Panc1 (cell line): ENCODE measurements at regions not wholly inside any gene's neighbourhood (a gene's known extent, or its start where the extent isn't known, plus 50 kb on each side); places are given as distances from the start of the nearest gene placed in this dataset.
"Not testable (repeated sequence)": the region's sequence is repeated elsewhere in the genome, so short reads cannot be mapped to it uniquely, and the experiment has no call there.

Experiments used
- ATAC-seq: fragments of 200-7000 bp; cut with Tn5 transposase; 2 replicates; pipeline ENCODE4 v1.9.1; 2020; ENCODE audit warnings: mild to moderate bottlenecking, moderate library complexity
- BruUV-seq: library from RNA; stranded (reverse); fragments of 400-500 nt; replicated peaks from 2 replicates; lab custom pipeline; 2021; lab: Mats Ljungman, UMichigan
- CTCF ChIA-PET: fragments of 300-600 bp; sonication (Branson Sonifier 250); formaldehyde crosslinking; loops from one replicate; lab custom pipeline; 2022; ENCODE audit warnings: antibody characterized with exemption; lab: Charles Lee
- POLR2A ChIA-PET: fragments of 300-600 bp; sonication (Branson Sonifier 250); formaldehyde crosslinking; loops from one replicate; lab custom pipeline; 2022; ENCODE audit warnings: antibody characterized with exemption; lab: Charles Lee
- DNase-seq: peaks from one replicate; pipeline ENCODE4 v3.0.0-alpha.2; 2010; ENCODE audit warnings: low read depth, low spot score
- H3K27ac ChIP-seq: 2 replicates; pipeline ENCODE4 v1.5.1; 2011; ENCODE audit warnings: mild to moderate bottlenecking, low read length, inconsistent platforms
- H3K27me3 ChIP-seq: fragments of 200-500 bp; sonication (Bioruptor generic); 2 replicates; pipeline ENCODE4 v1.6.0; 2014; ENCODE audit warnings: low read length, inconsistent platforms; ENCODE audit not compliant: control insufficient read depth, insufficient read depth
- H3K36me3 ChIP-seq: fragments of 200-500 bp; sonication (Bioruptor generic); 2 replicates; pipeline ENCODE4 v1.5.1; 2014; ENCODE audit warnings: inconsistent platforms, mild to moderate bottlenecking, low read length, moderate library complexity; ENCODE audit not compliant: control insufficient read depth, insufficient read depth
- H3K4me1 ChIP-seq: 2 replicates; pipeline ENCODE4 v1.5.1; 2011; ENCODE audit warnings: inconsistent platforms, mild to moderate bottlenecking, low read length, moderate library complexity; ENCODE audit not compliant: control insufficient read depth, insufficient read depth
- H3K4me3 ChIP-seq, 2 experiments: 2 replicates each; pipeline ENCODE4 v1.5.1; 2011 to 2012; ENCODE audit warnings: low read depth in 2 of 2, low read length in 2 of 2, mild to moderate bottlenecking in 2 of 2, inconsistent platforms in 1 of 2, moderate library complexity in 1 of 2
- H3K9me3 ChIP-seq: fragments of 200-500 bp; sonication (Bioruptor generic); 2 replicates; pipeline ENCODE4 v1.5.1; 2014; ENCODE audit warnings: low read depth, mild to moderate bottlenecking, inconsistent platforms, low read length, moderate library complexity; ENCODE audit not compliant: control insufficient read depth, insufficient read depth
- CTCF ChIP-seq: fragments of 450-650 bp; IDR thresholded peaks from 2 replicates; pipeline ENCODE4 v1.5.1; 2017; ENCODE audit warnings: mild to moderate bottlenecking
- POLR2AphosphoS5 ChIP-seq: IDR thresholded peaks from 2 replicates; pipeline ENCODE4 v1.6.1; 2012; ENCODE audit warnings: mild to moderate bottlenecking, low read depth, low read length, moderate library complexity
- SIN3A ChIP-seq: IDR thresholded peaks from 2 replicates; pipeline ENCODE4 v1.6.1; 2012; ENCODE audit warnings: low read depth, mild to moderate bottlenecking, low read length, moderate library complexity, borderline replicate concordance; ENCODE audit not compliant: insufficient read depth
- TCF7L2 ChIP-seq: IDR thresholded peaks from 2 replicates; pipeline ENCODE4 v1.6.1; 2011; ENCODE audit warnings: mild to moderate bottlenecking, low read depth, low read length, inconsistent platforms
- in situ Hi-C: cut with HindIII; loops from 2 replicates; pipeline ENCODE4 v1.10.0; 2016; ENCODE audit warnings: low sequenced_read_pairs, low pct_unique_long_range_greater_than_20kb
- intact Hi-C: fragments of 100-400 bp; cut with micrococcal nuclease; formaldehyde crosslinking; loops from one replicate; pipeline ENCODE4 v1.10.0; 2022; ENCODE audit not compliant: unreplicated experiment
- TF ChIP-seq, protein P1 (sequence below), 2 experiments: IDR thresholded peaks; 2 replicates each; pipeline ENCODE4 v1.6.1; 2011 to 2012; ENCODE audit warnings: low read depth in 2 of 2, control low read depth in 1 of 2, low read length in 1 of 2, mild to moderate bottlenecking in 1 of 2, moderate library complexity in 1 of 2; ENCODE audit not compliant: insufficient read depth in 1 of 2

- in situ Hi-C loops (no loop called here), intact Hi-C loops (no loop called here)
- Histone ChIP-seq H3K4me1 (no peaks in the 10 kb centered on the region), H3K4me3 (no peak overlapping the region), H3K36me3 (no peaks in the 10 kb centered on the region), H3K27ac (no peak overlapping the region), H3K27me3 (no peaks in the 10 kb centered on the region), H3K9me3 (no peaks in the 10 kb centered on the region)
- TF ChIP-seq, protein P1, sequence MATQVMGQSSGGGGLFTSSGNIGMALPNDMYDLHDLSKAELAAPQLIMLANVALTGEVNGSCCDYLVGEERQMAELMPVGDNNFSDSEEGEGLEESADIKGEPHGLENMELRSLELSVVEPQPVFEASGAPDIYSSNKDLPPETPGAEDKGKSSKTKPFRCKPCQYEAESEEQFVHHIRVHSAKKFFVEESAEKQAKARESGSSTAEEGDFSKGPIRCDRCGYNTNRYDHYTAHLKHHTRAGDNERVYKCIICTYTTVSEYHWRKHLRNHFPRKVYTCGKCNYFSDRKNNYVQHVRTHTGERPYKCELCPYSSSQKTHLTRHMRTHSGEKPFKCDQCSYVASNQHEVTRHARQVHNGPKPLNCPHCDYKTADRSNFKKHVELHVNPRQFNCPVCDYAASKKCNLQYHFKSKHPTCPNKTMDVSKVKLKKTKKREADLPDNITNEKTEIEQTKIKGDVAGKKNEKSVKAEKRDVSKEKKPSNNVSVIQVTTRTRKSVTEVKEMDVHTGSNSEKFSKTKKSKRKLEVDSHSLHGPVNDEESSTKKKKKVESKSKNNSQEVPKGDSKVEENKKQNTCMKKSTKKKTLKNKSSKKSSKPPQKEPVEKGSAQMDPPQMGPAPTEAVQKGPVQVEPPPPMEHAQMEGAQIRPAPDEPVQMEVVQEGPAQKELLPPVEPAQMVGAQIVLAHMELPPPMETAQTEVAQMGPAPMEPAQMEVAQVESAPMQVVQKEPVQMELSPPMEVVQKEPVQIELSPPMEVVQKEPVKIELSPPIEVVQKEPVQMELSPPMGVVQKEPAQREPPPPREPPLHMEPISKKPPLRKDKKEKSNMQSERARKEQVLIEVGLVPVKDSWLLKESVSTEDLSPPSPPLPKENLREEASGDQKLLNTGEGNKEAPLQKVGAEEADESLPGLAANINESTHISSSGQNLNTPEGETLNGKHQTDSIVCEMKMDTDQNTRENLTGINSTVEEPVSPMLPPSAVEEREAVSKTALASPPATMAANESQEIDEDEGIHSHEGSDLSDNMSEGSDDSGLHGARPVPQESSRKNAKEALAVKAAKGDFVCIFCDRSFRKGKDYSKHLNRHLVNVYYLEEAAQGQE (IDR thresholded peaks at IDR 0.05; ENCODE audit: insufficient read depth in 1 of 2, low read depth in 2 of 2, low read length in 1 of 2): no peak
- TF ChIP-seq TCF7L2 (no peak), SIN3A (no peak)
- ChIA-PET POLR2A (interaction anchor here (0.6 kb wide), 1 partner anchor 183 kb away, joined by 3 read pairs; no protein-coding TSS in a partner anchor), CTCF (no interaction called here)
- no peak for DNase-seq
- no TSS peak for BruUV-seq
- ATAC-seq: no peak
Measured at GRCh38 chr13:109314101-109314500, 472.3 kb downstream of the IRS2 start.

- Histone ChIP-seq H3K9me3 (no peaks in the 10 kb centered on the region), H3K27ac (no peak overlapping the region), H3K4me1 (no peaks in the 10 kb centered on the region), H3K27me3 (no peaks in the 10 kb centered on the region), H3K36me3 (no peaks in the 10 kb centered on the region), H3K4me3 (no peak overlapping the region)
- no peak for ATAC-seq
- TF ChIP-seq CTCF (no peak), TCF7L2 (no peak), SIN3A (no peak), POLR2AphosphoS5 (no peak)
- TF ChIP-seq, protein P1 (IDR thresholded peaks at IDR 0.05; ENCODE audit: insufficient read depth in 1 of 2, low read depth in 2 of 2, low read length in 1 of 2): no peak
- no peak for DNase-seq
- POLR2A ChIA-PET: no interaction called here
- CTCF ChIA-PET: no interaction called here
- no TSS peak for BruUV-seq
- intact Hi-C loops (no loop called here), in situ Hi-C loops (no loop called here)
Measured at GRCh38 chr13:109312399-109312798, 474.0 kb downstream of the IRS2 start.

DNA sequence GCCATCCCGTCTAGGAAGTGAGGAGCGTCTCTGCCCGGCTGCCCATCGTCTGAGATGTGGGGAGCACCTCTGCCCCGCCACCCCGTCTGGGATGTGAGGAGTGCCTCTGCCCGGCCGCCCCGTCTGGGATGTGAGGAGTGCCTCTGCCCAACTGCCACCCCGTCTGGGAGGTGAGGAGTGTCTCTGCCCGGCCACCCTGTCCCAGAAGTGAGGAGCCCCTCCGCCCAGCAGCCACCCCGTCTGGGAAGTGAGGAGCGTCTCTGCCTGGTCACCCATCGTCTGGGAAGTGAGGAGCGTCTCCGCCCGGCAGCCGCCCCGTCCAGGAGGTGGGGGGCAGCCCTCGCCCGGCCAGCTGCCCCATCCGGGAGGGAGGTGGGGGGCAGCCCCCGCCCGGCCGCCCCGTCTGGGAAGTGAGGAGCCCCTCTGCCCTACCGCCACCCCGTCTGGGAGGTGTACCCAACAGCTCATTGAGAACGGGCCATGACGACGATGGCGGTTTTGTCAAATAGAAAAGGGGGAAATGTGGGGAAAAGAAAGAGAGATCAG, 474.9 kb downstream of the IRS2 start:
- intact Hi-C loops, CTCF ChIA-PET: not testable (repeated sequence)

More for the DNA sequence above, 474.9 kb downstream of the IRS2 start:
- H3K4me1 ChIP-seq, H3K4me3 ChIP-seq, H3K9me3 ChIP-seq, ATAC-seq, BruUV-seq, H3K36me3 ChIP-seq, in situ Hi-C loops, DNase-seq, H3K27ac ChIP-seq, H3K27me3 ChIP-seq, POLR2A ChIA-PET: not testable (repeated sequence)
